ENCODE measurements at regions not wholly inside any gene's neighbourhood (a gene's known extent, or its start where the extent isn't known, plus 50 kb on each side); places are given as distances from the start of the nearest gene placed in this dataset.

GRCh38 chrX:122268353-122268752 is 915.7 kb upstream of the GRIA3 start:
- TF ChIP-seq CTCF (IDR thresholded peaks at IDR 0.05) (no peak), EP300 (IDR thresholded peaks at IDR 0.05) (no peak), POLR2AphosphoS5 (IDR thresholded peaks at IDR 0.05) (no peak)
